ENCODE measurements at regions not wholly inside any gene's neighbourhood (a gene's known extent, or its start where the extent isn't known, plus 50 kb on each side); places are given as distances from the start of the nearest gene placed in this dataset.

DNA sequence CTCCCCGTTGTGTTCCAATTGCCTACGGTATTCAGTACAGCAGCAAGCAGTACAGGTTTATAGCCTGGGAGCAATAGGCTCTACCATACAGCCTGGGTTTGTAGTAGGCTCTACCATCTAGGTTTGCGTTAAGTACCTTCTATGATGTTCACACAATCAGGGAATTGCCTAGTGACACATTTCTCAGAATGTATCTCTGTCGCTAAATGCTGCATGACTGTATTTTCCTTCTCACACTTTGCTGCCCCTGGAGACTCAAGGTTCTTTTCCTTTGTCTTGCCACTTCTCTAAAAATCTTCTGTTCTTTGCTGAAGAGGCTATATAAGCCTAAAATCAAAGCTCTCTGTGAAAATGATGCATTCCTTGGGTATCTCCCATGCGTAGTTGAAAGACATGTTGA lies 241.9 kb downstream of the CD83 start:
- TF ChIP-seq, protein P1, sequence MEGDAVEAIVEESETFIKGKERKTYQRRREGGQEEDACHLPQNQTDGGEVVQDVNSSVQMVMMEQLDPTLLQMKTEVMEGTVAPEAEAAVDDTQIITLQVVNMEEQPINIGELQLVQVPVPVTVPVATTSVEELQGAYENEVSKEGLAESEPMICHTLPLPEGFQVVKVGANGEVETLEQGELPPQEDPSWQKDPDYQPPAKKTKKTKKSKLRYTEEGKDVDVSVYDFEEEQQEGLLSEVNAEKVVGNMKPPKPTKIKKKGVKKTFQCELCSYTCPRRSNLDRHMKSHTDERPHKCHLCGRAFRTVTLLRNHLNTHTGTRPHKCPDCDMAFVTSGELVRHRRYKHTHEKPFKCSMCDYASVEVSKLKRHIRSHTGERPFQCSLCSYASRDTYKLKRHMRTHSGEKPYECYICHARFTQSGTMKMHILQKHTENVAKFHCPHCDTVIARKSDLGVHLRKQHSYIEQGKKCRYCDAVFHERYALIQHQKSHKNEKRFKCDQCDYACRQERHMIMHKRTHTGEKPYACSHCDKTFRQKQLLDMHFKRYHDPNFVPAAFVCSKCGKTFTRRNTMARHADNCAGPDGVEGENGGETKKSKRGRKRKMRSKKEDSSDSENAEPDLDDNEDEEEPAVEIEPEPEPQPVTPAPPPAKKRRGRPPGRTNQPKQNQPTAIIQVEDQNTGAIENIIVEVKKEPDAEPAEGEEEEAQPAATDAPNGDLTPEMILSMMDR (IDR thresholded peaks at IDR 0.05 in 4 of 5, conservative IDR thresholded peaks at IDR 0.05 in 1 of 5) = no peak
- no peak for TF ChIP-seq POLR2A (IDR thresholded peaks at IDR 0.05)
